ENCODE measurements at regions not wholly inside any gene's neighbourhood (a gene's known extent, or its start where the extent isn't known, plus 50 kb on each side); places are given as distances from the start of the nearest gene placed in this dataset.

GRCh38 chr13:53821632-53822031, 793.0 kb downstream of the OLFM4 start:
- H2AFZ ChIP-seq (ENCODE audit: low read length), result peak overlapping the region; percentile 10

More at GRCh38 chr13:53821632-53822031, 793.0 kb downstream of the OLFM4 start:
- Histone ChIP-seq H2BK120ac (ENCODE audit: low read depth, low read length, poor library complexity, severe bottlenecking) (no peak overlapping the region), H3K4me2 (ENCODE audit: insufficient read depth, insufficient read length, low read length) (no peak overlapping the region), H2BK5ac (ENCODE audit: insufficient read length, low read length) (no peak overlapping the region), H3K23ac (ENCODE audit: insufficient read length, low read depth, low read length) (no peak overlapping the region), H3K79me2 (ENCODE audit: insufficient read depth, low read length) (no peaks in the 10 kb centered on the region), H3K27me3 (ENCODE audit: insufficient read depth, low read length) (no peaks in the 10 kb centered on the region), H2AK5ac (ENCODE audit: insufficient read length, low read length) (no peak overlapping the region), H3K9me3 (ENCODE audit: control insufficient read depth, low read depth, low read length) (no peaks in the 10 kb centered on the region), H2BK20ac (ENCODE audit: low read depth, low read length, poor library complexity, severe bottlenecking) (no peak overlapping the region), H4K8ac (replicated peaks; ENCODE audit: insufficient read length, low read depth, low read length) (no peak overlapping the region), H4K5ac (ENCODE audit: insufficient read length, low read depth, low read length) (no peak overlapping the region), H3K79me1 (ENCODE audit: insufficient read depth, low read depth, low read length, poor library complexity, severe bottlenecking) (no peaks in the 10 kb centered on the region), H3K14ac (ENCODE audit: insufficient read depth, low read length) (no peak overlapping the region), H3K18ac (ENCODE audit: insufficient read length, low read depth, low read length) (no peak overlapping the region), H2BK15ac (ENCODE audit: low read depth, low read length) (no peak overlapping the region), H3K23me2 (ENCODE audit: insufficient read length, low read depth, low read length, poor library complexity, severe bottlenecking) (no peaks in the 10 kb centered on the region), H4K20me1 (ENCODE audit: control insufficient read depth, insufficient read depth, insufficient read length) (no peaks in the 10 kb centered on the region), H3K4ac (ENCODE audit: low read depth, low read length) (no peak overlapping the region), H3K56ac (ENCODE audit: insufficient read length, low read depth, low read length) (no peak overlapping the region), H4K91ac (ENCODE audit: insufficient read length, low read depth, low read length) (no peak overlapping the region), H3K9ac (ENCODE audit: extremely low read depth, insufficient read length, low read length) (no peak overlapping the region), H3T11ph (ENCODE audit: low read length) (no peak overlapping the region), H3K4me1 (ENCODE audit: insufficient read depth, low read length) (no peaks in the 10 kb centered on the region; the same call in 1 of the 2 replicates), H3K27ac (ENCODE audit: insufficient read length, low read depth, low read length) (no peak overlapping the region), H2BK12ac (ENCODE audit: insufficient read length, low read depth, low read length) (no peak overlapping the region)
- H3K4me3 Mint-ChIP-seq, result no peak overlapping the region
- DNase-seq, result no peak
- H3K4me1 Mint-ChIP-seq, result no peaks in the 10 kb centered on the region
- H3K27ac Mint-ChIP-seq, result peak overlapping the region in 1 of 3 experiments; percentile 73; a peak in 1 of 7 replicates
- H3K27me3 Mint-ChIP-seq (ENCODE audit: low read depth), result no peaks in the 10 kb centered on the region
- H3K36me3 Mint-ChIP-seq (ENCODE audit: insufficient read depth in 1 of 3, low read depth in 3 of 3), result no peaks in the 10 kb centered on the region
- TF ChIP-seq CTCF (conservative IDR thresholded peaks at IDR 0.05), result no peak
- WGBS (ENCODE audit: extremely low coverage, insufficient read length, low lambda C conversion rate), result no CpG with 5 or more reads among the region's 10 CpGs
- H3K9me3 Mint-ChIP-seq, result no peaks in the 10 kb centered on the region

Measured in H9 (cell line).